ENCODE measurements at regions not wholly inside any gene's neighbourhood (a gene's known extent, or its start where the extent isn't known, plus 50 kb on each side); places are given as distances from the start of the nearest gene placed in this dataset.

DNA sequence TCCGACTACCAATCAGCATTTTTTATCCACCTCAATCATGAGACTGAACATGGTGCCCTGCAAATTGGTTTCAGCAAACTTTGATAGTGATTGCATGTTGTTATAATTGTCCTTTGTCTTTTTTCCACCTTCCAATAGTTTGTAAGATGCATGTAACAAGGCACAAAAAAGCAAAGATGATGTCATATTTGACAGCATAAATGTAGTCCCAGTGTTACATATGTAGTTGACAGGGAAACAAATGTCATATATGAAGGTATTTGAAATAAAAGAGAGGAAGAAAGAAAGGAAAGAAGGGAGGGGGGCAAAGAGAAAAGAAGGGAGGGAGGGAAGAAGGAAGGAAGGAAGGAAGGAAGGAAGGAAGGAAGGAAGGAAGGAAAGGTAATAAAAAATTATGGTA lies 441.7 kb upstream of the CPEB2 start:
- ATAC-seq (ENCODE audit: low FRiP score) (no peak), DNase-seq (ENCODE audit: low spot score) (no peak)
- no peak for TF ChIP-seq CTCF (IDR thresholded peaks at IDR 0.05)

DNA sequence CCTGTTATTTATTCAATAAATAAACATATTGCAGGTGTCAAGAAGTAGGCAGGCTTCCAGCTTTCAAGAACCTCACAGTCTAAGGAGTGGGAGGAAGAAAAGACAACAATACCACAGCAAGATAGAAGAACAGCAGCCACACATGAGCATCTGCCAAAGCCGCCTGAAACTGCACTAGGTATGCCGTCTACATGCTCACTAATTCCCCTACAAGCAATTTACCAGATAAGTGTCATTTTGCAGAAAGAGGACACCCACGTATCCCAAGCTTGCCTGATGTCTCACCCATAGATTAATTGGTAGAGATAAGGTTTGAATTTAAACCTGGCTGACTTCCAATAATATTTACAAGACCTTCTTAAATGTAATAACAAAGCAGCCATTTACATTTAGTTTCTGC lies 439.4 kb upstream of the CPEB2 start:
- TF ChIP-seq CTCF (IDR thresholded peaks at IDR 0.05), result no peak
- DNase-seq (ENCODE audit: low spot score) (no peak), ATAC-seq (ENCODE audit: low FRiP score) (no peak)

GRCh38 chr4:14564281-14564680 lies 438.0 kb upstream of the CPEB2 start:
- ATAC-seq (ENCODE audit: low FRiP score) (no peak), DNase-seq (ENCODE audit: low spot score) (no peak)
- no peak for TF ChIP-seq CTCF (IDR thresholded peaks at IDR 0.05)

- DNase-seq (ENCODE audit: low spot score), result no peak
- no peak for TF ChIP-seq CTCF (IDR thresholded peaks at IDR 0.05)
- ATAC-seq (ENCODE audit: low FRiP score), result no peak
Measured at GRCh38 chr4:14566518-14566917, 435.8 kb upstream of the CPEB2 start.

DNA sequence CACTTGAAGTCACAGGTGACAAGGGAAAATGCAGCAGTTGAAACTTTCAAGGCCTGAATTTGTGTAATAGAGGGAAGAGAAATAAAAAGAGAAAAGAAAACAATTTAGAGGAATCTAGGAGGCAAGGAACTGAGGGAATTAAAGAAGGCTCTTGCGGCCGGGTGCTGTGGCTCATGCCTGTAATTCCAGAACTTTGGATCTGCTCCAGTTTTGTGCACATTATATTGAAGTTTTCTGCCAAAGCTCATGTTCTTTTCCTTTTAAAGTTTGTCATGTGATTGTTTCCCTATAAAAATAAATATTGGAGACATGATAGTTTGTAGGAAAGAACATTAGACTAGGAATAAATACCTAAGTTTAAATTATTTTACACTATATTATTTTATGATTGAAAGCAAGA lies 433.9 kb upstream of the CPEB2 start:
- TF ChIP-seq CTCF (IDR thresholded peaks at IDR 0.05), result no peak
- DNase-seq (ENCODE audit: low spot score), result no peak
- no peak for ATAC-seq (ENCODE audit: low FRiP score)

GRCh38 chr4:14575289-14575688 lies 427.0 kb upstream of the CPEB2 start:
- no peak for TF ChIP-seq CTCF (IDR thresholded peaks at IDR 0.05)
- ATAC-seq (ENCODE audit: low FRiP score), result no peak
- DNase-seq (ENCODE audit: low spot score), result no peak

DNA sequence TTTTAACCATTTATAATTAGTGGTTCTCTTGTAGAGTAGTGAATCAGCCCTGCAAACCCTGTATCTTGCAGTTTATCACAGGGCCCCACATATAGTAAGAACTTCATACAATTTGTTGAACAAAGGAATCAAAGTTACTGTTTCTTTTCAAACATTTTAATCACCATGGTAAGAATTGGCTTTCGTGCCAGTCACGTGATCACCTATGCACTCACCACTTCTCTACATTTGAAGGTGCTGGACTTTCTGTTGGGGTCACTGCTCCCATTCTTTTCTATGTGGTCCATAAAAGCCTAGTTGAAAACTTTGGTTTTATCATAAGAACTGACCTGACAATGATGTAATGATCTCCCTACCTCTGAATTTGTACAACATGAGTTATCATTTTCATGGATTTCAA lies 426.4 kb upstream of the CPEB2 start:
- ATAC-seq (ENCODE audit: low FRiP score) (no peak), DNase-seq (ENCODE audit: low spot score) (no peak)
- TF ChIP-seq CTCF (IDR thresholded peaks at IDR 0.05), result no peak
